GM23338 (cell line): ENCODE measurements at regions not wholly inside any gene's neighbourhood (a gene's known extent, or its start where the extent isn't known, plus 50 kb on each side); places are given as distances from the start of the nearest gene placed in this dataset.

Source experiments
- CREB1 ChIP-seq: fragments of 250-450 bp; sonication (Bioruptor Pico); IDR thresholded peaks from 2 replicates; pipeline ENCODE4 v1.5.0; 2020; ENCODE audit warnings: low read depth, mild to moderate bottlenecking, moderate library complexity
- CTCF ChIP-seq, 2 experiments: fragments of 200-600 bp in 1 of 2; sonication (generic) in 1 of 2; conservative IDR thresholded peaks; 2 replicates each; pipeline versions ENCODE4 v1.5.1 to v1.6.1; 2016 to 2017; ENCODE audit warnings: antibody characterized with exemption in 2 of 2, low read depth in 2 of 2, mild to moderate bottlenecking in 2 of 2, moderate library complexity in 1 of 2
- ETS1 ChIP-seq: IDR thresholded peaks from 2 replicates; pipeline ENCODE4 v1.6.1; 2016; ENCODE audit warnings: antibody characterized with exemption
- EZH2 ChIP-seq: fragments of 200-600 bp; sonication (generic); IDR thresholded peaks from one replicate; pipeline ENCODE4 v1.8.0; 2017; ENCODE audit warnings: antibody characterized with exemption, mild to moderate bottlenecking, low read depth; ENCODE audit not compliant: unreplicated experiment
- EZH2phosphoT487 ChIP-seq: fragments of 200-600 bp; sonication (generic); IDR thresholded peaks from one replicate; pipeline ENCODE4 v1.8.1; 2018; ENCODE audit warnings: antibody characterized with exemption; ENCODE audit not compliant: unreplicated experiment
- NANOG ChIP-seq: IDR thresholded peaks from 2 replicates; pipeline ENCODE4 v1.6.1; 2016; ENCODE audit warnings: antibody characterized with exemption, borderline replicate concordance
- POLR2AphosphoS5 ChIP-seq: IDR thresholded peaks from 2 replicates; pipeline ENCODE4 v1.6.1; 2016; ENCODE audit warnings: antibody characterized with exemption, low read depth
- REST ChIP-seq: IDR thresholded peaks from one replicate; pipeline ENCODE4 v1.6.1; 2018; ENCODE audit warnings: antibody characterized with exemption; ENCODE audit not compliant: unreplicated experiment
- ZNF114 ChIP-seq: fragments of 250-450 bp; sonication (Bioruptor Pico); IDR thresholded peaks from 2 replicates; pipeline ENCODE4 v1.5.0; 2020; ENCODE audit warnings: mild to moderate bottlenecking, moderate library complexity
- ZNF331 ChIP-seq: fragments of 250-450 bp; sonication (Bioruptor Pico); IDR thresholded peaks from 2 replicates; pipeline ENCODE4 v1.5.0; 2020; ENCODE audit warnings: low read depth, mild to moderate bottlenecking, moderate library complexity
- ZNF462 ChIP-seq: fragments of 250-450 bp; sonication (Bioruptor Pico); IDR thresholded peaks from 2 replicates; pipeline ENCODE4 v1.5.0; 2020; ENCODE audit warnings: mild to moderate bottlenecking, moderate library complexity

- no peak for TF ChIP-seq CTCF (conservative IDR thresholded peaks at IDR 0.05; ENCODE audit: low read depth in 2 of 2)
- no peak for TF ChIP-seq POLR2AphosphoS5
- TF ChIP-seq EZH2phosphoT487 = no peak
- TF ChIP-seq EZH2 = no peak
- TF ChIP-seq ZNF114 = no peak
- no peak for TF ChIP-seq REST
- TF ChIP-seq ZNF462 (CRISPR knock-in tag) = no peak
- TF ChIP-seq ETS1 = no peak
- TF ChIP-seq CREB1 = no peak
- TF ChIP-seq NANOG = no peak
- TF ChIP-seq ZNF331 = no peak
Measured at GRCh38 chr10:61559615-61560014, 103.1 kb upstream of the CABCOCO1 start.
